ENCODE measurements at regions not wholly inside any gene's neighbourhood (a gene's known extent, or its start where the extent isn't known, plus 50 kb on each side); places are given as distances from the start of the nearest gene placed in this dataset.
"Not testable (repeated sequence)": the region's sequence is repeated elsewhere in the genome, so short reads cannot be mapped to it uniquely, and the experiment has no call there.

- TF ChIP-seq MEIS1 (CRISPR knock-in tag; IDR thresholded peaks at IDR 0.05; ENCODE audit: borderline replicate concordance), result peak; percentile 69; the same call in 1 of the 2 replicates
- TF ChIP-seq SOX13 (IDR thresholded peaks at IDR 0.05); USF2 (IDR thresholded peaks at IDR 0.05; ENCODE audit: low read depth, low read length); LCORL (IDR thresholded peaks at IDR 0.05): not testable (repeated sequence)
- 0 out of 4 replicates have a peak, but pooled peaks of 1 of the 2 experiments have one; percentile 23 for TF ChIP-seq SOX13 (CRISPR knock-in tag; conservative IDR thresholded peaks at IDR 0.05 in 1 of 2, IDR thresholded peaks at IDR 0.05 in 1 of 2)
- TF ChIP-seq KLF6 (CRISPR knock-in tag; IDR thresholded peaks at IDR 0.05), result 0 out of 2 replicates have a peak, but pooled peaks have one; percentile 8
- TF ChIP-seq, protein P1, sequence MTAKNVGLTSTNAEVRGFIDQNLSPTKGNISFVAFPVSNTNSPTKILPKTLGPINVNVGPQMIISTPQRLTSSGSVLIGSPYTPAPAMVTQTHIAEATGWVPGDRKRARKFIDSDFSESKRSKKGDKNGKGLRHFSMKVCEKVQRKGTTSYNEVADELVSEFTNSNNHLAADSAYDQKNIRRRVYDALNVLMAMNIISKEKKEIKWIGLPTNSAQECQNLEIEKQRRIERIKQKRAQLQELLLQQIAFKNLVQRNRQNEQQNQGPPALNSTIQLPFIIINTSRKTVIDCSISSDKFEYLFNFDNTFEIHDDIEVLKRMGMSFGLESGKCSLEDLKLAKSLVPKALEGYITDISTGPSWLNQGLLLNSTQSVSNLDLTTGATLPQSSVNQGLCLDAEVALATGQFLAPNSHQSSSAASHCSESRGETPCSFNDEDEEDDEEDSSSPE (CRISPR knock-in tag; IDR thresholded peaks at IDR 0.05), result peak; percentile 25; the same call in 1 of the 2 replicates
- TF ChIP-seq USF2 (CRISPR knock-in tag; IDR thresholded peaks at IDR 0.05; ENCODE audit: borderline replicate concordance), result 0 out of 2 replicates have a peak, but pooled peaks have one; percentile 38
- TF ChIP-seq ZNF772 (CRISPR knock-in tag; IDR thresholded peaks at IDR 0.05), result 0 out of 2 replicates have a peak, but pooled peaks have one; percentile 19
- TF ChIP-seq LCORL (CRISPR knock-in tag; IDR thresholded peaks at IDR 0.05), result peak; percentile 40; the same call in 1 of the 2 replicates
- 0 out of 2 replicates have a peak, but pooled peaks have one; percentile 35 for TF ChIP-seq ZNF205 (CRISPR knock-in tag; IDR thresholded peaks at IDR 0.05)
- 0 out of 2 replicates have a peak, but pooled peaks have one; percentile 31 for TF ChIP-seq ZNF317 (CRISPR knock-in tag; IDR thresholded peaks at IDR 0.05)
- TF ChIP-seq ZFP90 (CRISPR knock-in tag; IDR thresholded peaks at IDR 0.05; ENCODE audit: borderline replicate concordance), result peak; percentile 81
- peak; percentile 68 for TF ChIP-seq SPEN (CRISPR knock-in tag; IDR thresholded peaks at IDR 0.05; ENCODE audit: low read depth)
- TF ChIP-seq, protein P2, sequence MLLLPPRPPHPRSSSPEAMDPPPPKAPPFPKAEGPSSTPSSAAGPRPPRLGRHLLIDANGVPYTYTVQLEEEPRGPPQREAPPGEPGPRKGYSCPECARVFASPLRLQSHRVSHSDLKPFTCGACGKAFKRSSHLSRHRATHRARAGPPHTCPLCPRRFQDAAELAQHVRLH (CRISPR knock-in tag; IDR thresholded peaks at IDR 0.05; ENCODE audit: borderline replicate concordance, low read depth), result 0 out of 2 replicates have a peak, but pooled peaks have one; percentile 36
- 0 out of 2 replicates have a peak, but pooled peaks have one; percentile 17 for TF ChIP-seq ZNF121 (CRISPR knock-in tag; IDR thresholded peaks at IDR 0.05)
- 0 out of 2 replicates have a peak, but pooled peaks have one; percentile 33 for TF ChIP-seq PITX1 (CRISPR knock-in tag; IDR thresholded peaks at IDR 0.05)
- TF ChIP-seq KAT8 (CRISPR knock-in tag; IDR thresholded peaks at IDR 0.05), result peak; percentile 53; the same call in 1 of the 2 replicates
- peak; percentile 60; the same call in 1 of the 2 replicates for TF ChIP-seq ZNF441 (CRISPR knock-in tag; IDR thresholded peaks at IDR 0.05; ENCODE audit: borderline replicate concordance)
- TF ChIP-seq NCOR1 (IDR thresholded peaks at IDR 0.05; ENCODE audit: borderline replicate concordance, low read length), result peak; percentile 54; the same call in 1 of the 2 replicates
- peak; percentile 77; the same call in 1 of the 2 replicates for TF ChIP-seq PHF21A (CRISPR knock-in tag; IDR thresholded peaks at IDR 0.05)
- peak; percentile 20; the same call in 1 of the 2 replicates for TF ChIP-seq ZNF160 (CRISPR knock-in tag; IDR thresholded peaks at IDR 0.05)
- TF ChIP-seq, protein P3, sequence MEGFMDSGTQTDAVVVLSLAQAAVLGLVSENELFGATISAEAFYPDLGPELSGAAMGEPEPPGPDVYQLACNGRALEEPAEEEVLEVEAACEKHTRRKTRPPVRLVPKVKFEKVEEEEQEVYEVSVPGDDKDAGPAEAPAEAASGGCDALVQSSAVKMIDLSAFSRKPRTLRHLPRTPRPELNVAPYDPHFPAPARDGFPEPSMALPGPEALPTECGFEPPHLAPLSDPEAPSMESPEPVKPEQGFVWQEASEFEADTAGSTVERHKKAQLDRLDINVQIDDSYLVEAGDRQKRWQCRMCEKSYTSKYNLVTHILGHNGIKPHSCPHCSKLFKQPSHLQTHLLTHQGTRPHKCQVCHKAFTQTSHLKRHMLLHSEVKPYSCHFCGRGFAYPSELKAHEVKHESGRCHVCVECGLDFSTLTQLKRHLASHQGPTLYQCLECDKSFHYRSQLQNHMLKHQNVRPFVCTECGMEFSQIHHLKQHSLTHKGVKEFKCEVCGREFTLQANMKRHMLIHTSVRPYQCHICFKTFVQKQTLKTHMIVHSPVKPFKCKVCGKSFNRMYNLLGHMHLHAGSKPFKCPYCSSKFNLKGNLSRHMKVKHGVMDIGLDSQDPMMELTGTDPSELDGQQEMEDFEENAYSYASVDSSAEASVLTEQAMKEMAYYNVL (CRISPR knock-in tag; IDR thresholded peaks at IDR 0.05; ENCODE audit: borderline replicate concordance), result peak; percentile 73; the same call in 1 of the 2 replicates
Measured at GRCh38 chr16:29228664-29229611, 177.6 kb downstream of the NPIPB11 start (continued).

Data from HepG2 (cell line).